ENCODE measurements at regions not wholly inside any gene's neighbourhood (a gene's known extent, or its start where the extent isn't known, plus 50 kb on each side); places are given as distances from the start of the nearest gene placed in this dataset.
A peak's percentile ranks its signal among the peaks of the same experiment; 100 is the strongest.
"Not testable (repeated sequence)": the region's sequence is repeated elsewhere in the genome, so short reads cannot be mapped to it uniquely, and the experiment has no call there.

- no peak for ATAC-seq
- ChIA-PET POLR2A (no interaction called here), CTCF (interaction anchor here (0.9 kb wide), 1 partner anchor 18 kb away, joined by 3 read pairs; no protein-coding TSS in a partner anchor)
- no peak overlapping the region for H3K4me2 ChIP-seq
- H3K9me3 ChIP-seq, result no peaks in the 10 kb centered on the region
- no peak for FAIRE-seq
- no peaks in the 10 kb centered on the region for H3K4me1 ChIP-seq
- TF ChIP-seq HOXA7 (CRISPR knock-in tag; IDR thresholded peaks at IDR 0.05) (no peak), ZNF302 (CRISPR knock-in tag; IDR thresholded peaks at IDR 0.05) (no peak), ZSCAN20 (CRISPR knock-in tag; IDR thresholded peaks at IDR 0.05) (no peak), TFCP2L1 (CRISPR knock-in tag; IDR thresholded peaks at IDR 0.05) (no peak), MAZ (IDR thresholded peaks at IDR 0.05; ENCODE audit: borderline replicate concordance, low read depth, low read length) (no peak), MYC (IDR thresholded peaks at IDR 0.05; ENCODE audit: borderline replicate concordance, low read length) (no peak), JUNB (IDR thresholded peaks at IDR 0.05) (no peak), MAFK (IDR thresholded peaks at IDR 0.05; ENCODE audit: partially characterized antibody) (no peak), POLR2AphosphoS2 (conservative IDR thresholded peaks at IDR 0.05; ENCODE audit: low read length) (no peak), HOXB5 (CRISPR knock-in tag; IDR thresholded peaks at IDR 0.05) (no peak), FOSL2 (IDR thresholded peaks at IDR 0.05) (no peak), FOSL2 (CRISPR knock-in tag; IDR thresholded peaks at IDR 0.05) (no peak), ELK1 (IDR thresholded peaks at IDR 0.05; ENCODE audit: low read depth, low read length) (no peak), ESRRA (IDR thresholded peaks at IDR 0.05; ENCODE audit: borderline replicate concordance, low read length) (no peak), PBX3 (IDR thresholded peaks at IDR 0.05) (no peak)
- H3K27ac ChIP-seq, result no peak overlapping the region
- H3K4me3 ChIP-seq, result no peak overlapping the region
- no peak for DNase-seq (ENCODE audit: low read depth in 1 of 2, low spot score in 1 of 2)
These were observed 128.2 kb upstream of the RASEF start for GRCh38 chr9:83191154-83191553.

GRCh38 chr9:83189026-83189425 is 126.1 kb upstream of the RASEF start:
- CTCF ChIA-PET; H3K9me3 ChIP-seq; DNase-seq (ENCODE audit: low read depth in 1 of 2, low spot score in 1 of 2); H3K4me3 ChIP-seq; H3K27ac ChIP-seq; ATAC-seq; H3K4me1 ChIP-seq; H3K4me2 ChIP-seq; POLR2A ChIA-PET; FAIRE-seq: not testable (repeated sequence)
- WGBS (ENCODE audit: missing lambda C conversion rate), result 37% methylated on average over 4 of the region's 4 CpGs

GRCh38 chr9:83188277-83188676 is 125.3 kb upstream of the RASEF start:
- TF ChIP-seq CEBPB (IDR thresholded peaks at IDR 0.05) (peak; percentile 50 to 56; a peak in 2 of 4 replicates), CBX8 (IDR thresholded peaks at IDR 0.05) (no peak)
- CTCF ChIA-PET, result interaction anchor here (0.6 kb wide), 1 partner anchor 11 kb away, joined by 3 read pairs; no protein-coding TSS in a partner anchor
- H3K27ac ChIP-seq, result no peak overlapping the region
- no peak for ATAC-seq
- no peaks in the 10 kb centered on the region for H3K9me3 ChIP-seq
- POLR2A ChIA-PET, result no interaction called here
- FAIRE-seq, result peak; percentile 54
- H3K4me1 ChIP-seq, result no peaks in the 10 kb centered on the region
- no peak overlapping the region for H3K4me3 ChIP-seq
- no peak for DNase-seq (ENCODE audit: low read depth in 1 of 2, low spot score in 1 of 2)
- no peak overlapping the region for H3K4me2 ChIP-seq
- 68% methylated on average over 3 of the region's 3 CpGs for WGBS (ENCODE audit: missing lambda C conversion rate)

GRCh38 chr9:83186155-83186737 is 123.3 kb upstream of the RASEF start:
- ATAC-seq (no peak), FAIRE-seq (no peak), DNase-seq (ENCODE audit: low read depth in 1 of 2, low spot score in 1 of 2) (no peak)
- Histone ChIP-seq H3K9me3 (no peaks in the 10 kb centered on the region), H3K27ac (no peak overlapping the region), H3K4me1 (no peaks in the 10 kb centered on the region), H3K4me3 (no peak overlapping the region), H3K4me2 (no peak overlapping the region)
- CTCF ChIA-PET, result interaction anchor here (0.7 to 1.8 kb wide), 2 partner anchors 15 to 34 kb away, joined by 4 to 5 read pairs; no protein-coding TSS in a partner anchor
- no peak for TF ChIP-seq TP53 (CRISPR knock-in tag; IDR thresholded peaks at IDR 0.05)
- no peak for TF ChIP-seq RFX5 (IDR thresholded peaks at IDR 0.05)
- TF ChIP-seq SMC3 (IDR thresholded peaks at IDR 0.05), result no peak
- TF ChIP-seq HOXA7 (CRISPR knock-in tag; IDR thresholded peaks at IDR 0.05), result no peak
- TF ChIP-seq HES2 (IDR thresholded peaks at IDR 0.05), result no peak
- no peak for TF ChIP-seq ZFP36 (IDR thresholded peaks at IDR 0.05; ENCODE audit: borderline replicate concordance, partially characterized antibody)
- TF ChIP-seq CTCF (IDR thresholded peaks at IDR 0.05), result no peak
- TF ChIP-seq HOXB5 (CRISPR knock-in tag; IDR thresholded peaks at IDR 0.05), result no peak
- no peak for TF ChIP-seq EP300 (IDR thresholded peaks at IDR 0.05)
- TF ChIP-seq JUNB (IDR thresholded peaks at IDR 0.05), result no peak
- TF ChIP-seq E2F6 (IDR thresholded peaks at IDR 0.05; ENCODE audit: borderline replicate concordance, low read depth), result no peak
- TF ChIP-seq CHD2 (IDR thresholded peaks at IDR 0.05; ENCODE audit: low read length, partially characterized antibody), result no peak
- 52% methylated on average over 3 of the region's 3 CpGs for WGBS (ENCODE audit: missing lambda C conversion rate)
- POLR2A ChIA-PET, result no interaction called here
